Liver (tissue), 8 donors: ENCODE measurements at regions not wholly inside any gene's neighbourhood (a gene's known extent, or its start where the extent isn't known, plus 50 kb on each side); places are given as distances from the start of the nearest gene placed in this dataset.

Source experiments
- DNase-seq: peaks from one replicate; pipeline ENCODE4 v3.0.0-alpha.2; 2017; ENCODE audit warnings: low spot score
- H3K27ac ChIP-seq, 2 donors: one replicate each; pipeline ENCODE4 v1.7.0; 2013; ENCODE audit warnings: inconsistent platforms in 2 of 2, low read length in 2 of 2, control low read depth in 1 of 2, low read depth in 1 of 2, mild to moderate bottlenecking in 1 of 2
- H3K27me3 ChIP-seq, 4 donors: one replicate each; pipeline versions ENCODE4 v1.6.1 to v1.7.0; 2013; ENCODE audit warnings: low read length in 3 of 4, inconsistent platforms in 1 of 4, mild to moderate bottlenecking in 1 of 4, moderate library complexity in 1 of 4; ENCODE audit not compliant: control insufficient read depth in 4 of 4, insufficient read depth in 4 of 4
- H3K36me3 ChIP-seq, 4 donors: one replicate each; pipeline versions ENCODE4 v1.6.1 to v1.7.0; 2013; ENCODE audit warnings: low read length in 3 of 4, mild to moderate bottlenecking in 3 of 4, low read depth in 1 of 4, moderate library complexity in 1 of 4; ENCODE audit not compliant: control insufficient read depth in 4 of 4, insufficient read depth in 3 of 4
- H3K4me1 ChIP-seq, 4 donors: one replicate each; pipeline versions ENCODE4 v1.6.1 to v1.7.0; 2013; ENCODE audit warnings: low read length in 3 of 4, mild to moderate bottlenecking in 3 of 4, moderate library complexity in 1 of 4; ENCODE audit not compliant: control insufficient read depth in 4 of 4, insufficient read depth in 4 of 4
- H3K4me3 ChIP-seq, 3 donors: one replicate each; pipeline versions ENCODE4 v1.6.1 to v1.7.0; 2013; ENCODE audit warnings: low read length in 3 of 3, control low read depth in 1 of 3, low read depth in 1 of 3, mild to moderate bottlenecking in 1 of 3
- H3K9ac ChIP-seq, 2 donors: one replicate each; pipeline ENCODE4 v1.7.0; 2013; ENCODE audit warnings: low read length in 2 of 2, mild to moderate bottlenecking in 2 of 2, moderate library complexity in 2 of 2, control low read depth in 1 of 2, low read depth in 1 of 2
- H3K9me3 ChIP-seq, 4 donors: one replicate each; pipeline versions ENCODE4 v1.6.1 to v1.7.0; 2013; ENCODE audit warnings: low read length in 3 of 4; ENCODE audit not compliant: control insufficient read depth in 4 of 4
- ATF3 ChIP-seq: IDR thresholded peaks from 2 replicates; pipeline ENCODE4 v1.6.1; 2016; ENCODE audit warnings: antibody characterized with exemption
- CTCF ChIP-seq: fragments of 150-350 bp; IDR thresholded peaks from 2 replicates; pipeline ENCODE4 v1.5.1; 2017; ENCODE audit warnings: improper control_type of control experiment, low read depth, low read length; ENCODE audit not compliant: missing input control
- EGR1 ChIP-seq, 2 donors: IDR thresholded peaks; 2 replicates each; pipeline ENCODE4 v1.6.1; 2016 to 2018; ENCODE audit warnings: antibody characterized with exemption in 2 of 2, low read depth in 2 of 2
- FOXA1 ChIP-seq: IDR thresholded peaks from 2 replicates; pipeline ENCODE4 v1.6.1; 2016; ENCODE audit warnings: antibody characterized with exemption
- FOXA2 ChIP-seq: IDR thresholded peaks from 2 replicates; pipeline ENCODE4 v1.6.1; 2016; ENCODE audit warnings: antibody characterized with exemption
- GABPA ChIP-seq, 2 donors: IDR thresholded peaks in 1 of 2; conservative IDR thresholded peaks in 1 of 2; 2 replicates each; pipeline ENCODE4 v1.6.1; 2016; ENCODE audit warnings: antibody characterized with exemption in 2 of 2, mild to moderate bottlenecking in 1 of 2, moderate library complexity in 1 of 2
- HNF4A ChIP-seq, 2 donors: conservative IDR thresholded peaks; 2 replicates each; pipeline ENCODE4 v1.6.1; 2016; ENCODE audit warnings: antibody characterized with exemption in 2 of 2, mild to moderate bottlenecking in 2 of 2
- HNF4G ChIP-seq: IDR thresholded peaks from 2 replicates; pipeline ENCODE4 v1.6.1; 2016; ENCODE audit warnings: antibody characterized with exemption
- JUND ChIP-seq, 2 donors: IDR thresholded peaks; 2 replicates each; pipeline ENCODE4 v1.6.1; 2016; ENCODE audit warnings: antibody characterized with exemption in 2 of 2
- MAX ChIP-seq: IDR thresholded peaks from 2 replicates; pipeline ENCODE4 v1.6.1; 2016; ENCODE audit warnings: antibody characterized with exemption
- NR2F2 ChIP-seq: IDR thresholded peaks from 2 replicates; pipeline ENCODE4 v1.6.1; 2016; ENCODE audit warnings: antibody characterized with exemption
- RAD21 ChIP-seq, 2 donors: IDR thresholded peaks; 2 replicates each; pipeline ENCODE4 v1.6.1; 2016; ENCODE audit warnings: antibody characterized with exemption in 2 of 2, mild to moderate bottlenecking in 2 of 2
- REST ChIP-seq: IDR thresholded peaks from 2 replicates; pipeline ENCODE4 v1.6.1; 2016; ENCODE audit warnings: antibody characterized with exemption, mild to moderate bottlenecking
- RXRA ChIP-seq, 2 donors: IDR thresholded peaks; 2 replicates each; pipeline ENCODE4 v1.6.1; 2017 to 2018; ENCODE audit warnings: antibody characterized with exemption in 2 of 2, mild to moderate bottlenecking in 1 of 2
- SP1 ChIP-seq: IDR thresholded peaks from 2 replicates; pipeline ENCODE4 v1.6.1; 2018; ENCODE audit warnings: antibody characterized with exemption, mild to moderate bottlenecking
- TAF1 ChIP-seq: conservative IDR thresholded peaks from 2 replicates; pipeline ENCODE4 v1.6.1; 2016; ENCODE audit warnings: antibody characterized with exemption, mild to moderate bottlenecking
- YY1 ChIP-seq: IDR thresholded peaks from 2 replicates; pipeline ENCODE4 v1.6.1; 2016; ENCODE audit warnings: antibody characterized with exemption, mild to moderate bottlenecking
- ZBTB33 ChIP-seq: IDR thresholded peaks from 2 replicates; pipeline ENCODE4 v1.6.1; 2016; ENCODE audit warnings: antibody characterized with exemption
- WGBS: extraction: QIAGEN DNeasy Blood & Tissue Kit; methylation state at CpG from one replicate; pipeline ENCODE4 v1.1.7; 2013; 5-methylcytosine and 5-hydroxymethylcytosine counted together
- donor health status: healthy.
- donor health status: healthy.
- donor health status: healthy.
- donor health status: healthy.
- donor health status: healthy.

- no peak for DNase-seq
- H3K27me3 ChIP-seq = peaks cover 0 to 3% (median under 1%) of the 10 kb centered on the region in 4 donors
- H3K27ac ChIP-seq = no peak overlapping the region
- no peak overlapping the region for H3K9ac ChIP-seq
- no peak overlapping the region for H3K4me3 ChIP-seq
- H3K36me3 ChIP-seq = no peaks in the 10 kb centered on the region
- 62% methylated on average over 5 of the region's 5 CpGs for WGBS
- H3K4me1 ChIP-seq = no peaks in the 10 kb centered on the region
- peaks cover 0 to 2% (median 0%) of the 10 kb centered on the region in 4 donors for H3K9me3 ChIP-seq
- no peak for TF ChIP-seq NR2F2
- no peak for TF ChIP-seq MAX
- no peak for TF ChIP-seq EGR1 (IDR thresholded peaks at IDR 0.05; ENCODE audit: low read depth in 2 of 2)
- no peak for TF ChIP-seq FOXA1
- TF ChIP-seq YY1 = no peak
- TF ChIP-seq FOXA2 = no peak
- no peak for TF ChIP-seq GABPA (IDR thresholded peaks at IDR 0.05 in 1 of 2, conservative IDR thresholded peaks at IDR 0.05 in 1 of 2)
- TF ChIP-seq REST = no peak
- TF ChIP-seq JUND (IDR thresholded peaks at IDR 0.05) = no peak
- no peak for TF ChIP-seq RXRA (IDR thresholded peaks at IDR 0.05)
- no peak for TF ChIP-seq ZBTB33
- TF ChIP-seq RAD21 (IDR thresholded peaks at IDR 0.05) = no peak
- TF ChIP-seq CTCF = no peak
- no peak for TF ChIP-seq HNF4G
- no peak for TF ChIP-seq HNF4A (conservative IDR thresholded peaks at IDR 0.05)
- TF ChIP-seq TAF1 = no peak
- TF ChIP-seq SP1 = no peak
- TF ChIP-seq ATF3 = no peak
These were observed 585.5 kb downstream of the VRK1 start for GRCh38 chr14:97382616-97383226.
